ENCODE measurements at regions not wholly inside any gene's neighbourhood (a gene's known extent, or its start where the extent isn't known, plus 50 kb on each side); places are given as distances from the start of the nearest gene placed in this dataset.

DNA sequence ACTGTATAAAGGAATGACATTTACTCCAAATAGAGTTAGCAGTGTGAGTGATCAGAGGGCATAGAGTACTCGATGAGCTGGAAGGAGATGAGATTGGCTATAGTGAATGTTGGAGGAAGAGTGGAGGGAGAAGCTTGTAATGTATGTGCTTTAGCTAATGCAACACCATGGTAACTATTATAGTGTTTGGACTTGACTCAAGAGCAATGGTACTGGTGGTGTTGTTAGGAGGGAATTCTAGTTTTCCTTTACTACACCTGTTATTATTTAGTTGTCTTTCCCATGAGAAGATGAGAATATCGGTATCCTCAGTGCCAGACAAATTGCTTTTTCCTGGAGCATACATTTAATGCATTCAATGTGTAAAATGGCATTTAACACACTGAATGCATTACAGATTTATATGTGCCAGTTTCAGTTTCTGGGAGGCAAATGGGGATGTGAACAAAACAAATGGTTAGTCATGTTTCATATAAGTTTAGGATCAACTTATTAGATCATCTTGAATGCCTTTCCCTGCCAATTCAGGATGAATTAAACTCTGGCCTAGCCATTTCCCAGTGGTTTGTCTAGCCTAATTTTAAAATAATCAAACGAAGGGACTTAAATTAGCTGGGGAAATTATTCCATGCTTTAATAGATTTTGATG, 291.1 kb upstream of the ADAMTS5 start:
- no peak for DNase-seq

DNA sequence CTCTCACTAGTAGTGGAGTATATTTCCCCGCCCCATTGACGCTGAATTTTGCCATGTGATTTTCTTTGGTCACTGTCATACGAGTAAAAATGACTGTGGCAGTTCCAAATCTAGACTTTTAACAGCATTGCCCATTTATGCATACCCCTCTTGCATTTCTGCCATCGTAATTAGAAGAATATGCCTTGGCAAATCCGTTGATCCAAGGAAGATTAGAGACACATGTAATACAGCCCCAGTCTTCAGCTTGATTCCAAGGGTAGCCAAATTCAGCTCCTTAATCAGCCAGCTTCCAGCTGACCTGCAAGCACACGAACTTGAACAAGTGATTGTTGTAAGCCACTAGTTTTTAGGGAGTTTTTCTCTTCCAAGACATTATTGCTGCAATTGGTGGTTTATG, 290.3 kb upstream of the ADAMTS5 start:
- DNase-seq, result no peak

- no peak for DNase-seq
Measured at GRCh38 chr21:27251752-27252151, 284.9 kb upstream of the ADAMTS5 start.

DNA sequence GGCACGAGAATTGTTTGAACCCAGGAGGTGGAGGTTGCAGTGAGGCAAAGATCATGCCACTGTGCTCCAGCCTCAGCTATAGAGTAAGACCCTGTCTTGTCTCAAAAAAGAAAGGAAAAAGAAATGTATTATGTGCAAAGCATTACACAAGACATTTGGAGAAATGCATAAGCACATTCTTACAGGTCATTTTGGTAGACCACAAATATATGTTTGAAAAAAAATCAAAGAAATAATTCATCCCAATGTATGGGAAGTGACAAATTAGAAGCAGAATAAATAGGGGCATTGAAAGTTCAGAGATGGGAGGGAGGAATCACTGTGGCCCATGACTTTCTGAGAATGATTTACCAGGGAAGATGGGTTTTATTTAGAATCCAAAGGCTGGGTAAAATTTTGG, 283.5 kb upstream of the ADAMTS5 start:
- DNase-seq, result no peak

DNA sequence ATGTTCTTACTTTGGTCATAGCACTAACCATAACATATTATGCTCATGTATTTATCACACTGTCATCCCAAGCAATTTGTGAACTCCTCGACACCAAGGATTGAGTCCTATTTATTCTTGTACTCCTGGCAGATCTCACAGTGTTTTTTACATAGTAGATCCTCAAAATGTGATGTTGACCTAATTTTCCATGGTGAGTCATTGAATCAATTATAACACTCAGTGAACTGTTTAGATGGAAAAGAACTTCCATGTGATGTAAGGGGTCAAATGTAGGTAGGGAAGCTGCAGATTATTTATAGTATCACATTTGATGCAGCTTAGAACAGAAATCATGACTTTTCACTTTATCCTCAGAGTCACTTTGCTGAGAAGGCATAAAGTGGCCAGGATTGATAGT, 281.9 kb upstream of the ADAMTS5 start:
- DNase-seq, result no peak

DNA sequence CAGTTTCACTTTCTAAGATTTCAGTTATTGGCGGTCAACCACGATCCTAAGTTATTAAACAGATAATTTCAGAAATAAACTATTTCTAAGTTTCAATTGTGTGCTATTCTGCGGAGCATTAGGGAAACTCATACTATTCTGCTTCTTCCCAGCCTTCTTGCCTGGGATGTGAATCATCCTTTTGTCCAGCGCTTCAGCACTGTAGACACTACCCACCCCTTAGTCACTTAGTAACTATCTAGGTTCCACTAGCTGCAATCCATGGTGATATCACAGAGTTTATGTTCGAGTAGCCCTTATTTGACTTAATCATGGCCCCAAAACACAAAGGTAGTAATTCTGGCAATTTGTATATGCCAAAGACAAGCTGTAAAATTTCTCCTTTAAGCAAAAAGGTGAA, 279.9 kb upstream of the ADAMTS5 start:
- no peak for DNase-seq

DNA sequence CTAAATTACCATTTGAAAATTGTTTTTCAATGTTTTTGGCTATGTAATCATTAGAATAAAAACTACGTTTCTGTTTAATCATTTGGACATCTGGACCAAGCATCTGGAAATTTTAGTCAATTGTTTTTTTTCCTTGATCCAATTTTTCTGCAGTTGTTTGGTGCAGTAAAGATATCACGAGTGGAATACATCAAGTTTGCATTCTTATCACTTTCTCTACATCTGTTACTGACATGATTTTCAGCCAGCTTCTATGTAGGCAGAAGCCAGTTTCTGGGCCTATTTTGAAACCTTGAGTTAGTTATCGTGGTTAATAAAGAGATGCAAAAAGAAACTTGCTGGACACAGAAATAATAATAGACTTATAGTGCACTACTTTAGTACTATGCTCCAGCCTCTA, 277.9 kb upstream of the ADAMTS5 start:
- DNase-seq, result no peak

DNA sequence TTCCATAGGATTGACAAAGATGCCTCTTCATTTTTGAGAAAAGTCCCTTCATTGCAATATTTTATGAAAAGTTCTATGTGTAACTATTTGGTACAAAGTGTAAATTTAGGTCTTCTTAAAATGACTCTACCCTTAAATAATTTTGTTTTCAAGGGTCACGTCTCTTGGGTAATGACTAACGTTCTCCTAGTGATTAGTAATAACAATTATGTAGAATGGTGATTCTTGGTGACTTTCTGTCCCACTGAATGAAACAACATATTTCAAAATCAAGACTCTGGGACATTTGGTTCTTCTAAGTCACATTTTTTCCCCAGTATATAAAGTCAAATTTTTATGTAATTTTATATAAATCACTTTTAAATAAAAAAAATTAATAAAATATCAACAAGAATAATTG, 277.5 kb upstream of the ADAMTS5 start:
- DNase-seq, result no peak

- no peak for DNase-seq
Measured at GRCh38 chr21:27240839-27241238, 274.0 kb upstream of the ADAMTS5 start.

- DNase-seq, result no peak
Measured at GRCh38 chr21:27233514-27234115, 266.7 kb upstream of the ADAMTS5 start.

DNA sequence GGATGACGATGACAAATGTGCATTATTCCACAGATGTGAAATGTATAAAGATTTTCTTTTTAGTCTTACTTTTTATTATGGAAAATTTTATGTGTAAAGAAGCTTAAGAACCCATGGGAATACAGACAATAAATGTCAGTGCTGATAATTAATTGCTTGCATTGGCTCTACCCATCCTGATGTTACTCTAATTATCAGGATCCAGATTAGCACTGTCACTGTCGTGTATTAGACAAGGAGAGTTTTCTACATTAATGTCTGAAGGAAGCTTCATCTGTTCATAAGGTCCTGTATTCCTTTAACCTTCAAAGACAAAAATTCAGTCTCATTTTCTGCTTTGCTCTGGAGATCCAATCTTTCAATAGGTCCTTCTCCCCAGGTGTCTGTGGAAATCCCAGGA, 259.1 kb upstream of the ADAMTS5 start:
- DNase-seq, result no peak

DNA sequence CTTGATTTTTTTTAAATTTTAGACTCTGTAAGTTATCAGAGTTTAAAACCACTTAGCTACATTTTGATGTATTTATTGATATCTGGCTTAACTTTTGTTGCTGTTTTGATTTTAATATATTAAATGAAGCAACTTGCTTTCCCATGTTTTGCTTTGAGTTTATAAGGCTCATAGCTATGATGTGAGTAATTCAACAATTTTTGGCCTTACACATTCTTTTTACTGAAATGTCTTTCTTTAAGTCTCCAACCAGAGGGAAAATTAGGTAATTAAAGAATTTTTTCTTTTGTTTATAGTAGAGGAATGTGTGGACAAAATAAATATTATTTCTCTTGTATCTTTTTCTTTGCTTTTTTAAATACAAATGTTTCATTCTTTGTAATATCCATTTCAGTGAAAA, 258.3 kb upstream of the ADAMTS5 start:
- no peak for DNase-seq

- DNase-seq, result no peak
Measured at GRCh38 chr21:27224169-27224568, 257.3 kb upstream of the ADAMTS5 start.

DNA sequence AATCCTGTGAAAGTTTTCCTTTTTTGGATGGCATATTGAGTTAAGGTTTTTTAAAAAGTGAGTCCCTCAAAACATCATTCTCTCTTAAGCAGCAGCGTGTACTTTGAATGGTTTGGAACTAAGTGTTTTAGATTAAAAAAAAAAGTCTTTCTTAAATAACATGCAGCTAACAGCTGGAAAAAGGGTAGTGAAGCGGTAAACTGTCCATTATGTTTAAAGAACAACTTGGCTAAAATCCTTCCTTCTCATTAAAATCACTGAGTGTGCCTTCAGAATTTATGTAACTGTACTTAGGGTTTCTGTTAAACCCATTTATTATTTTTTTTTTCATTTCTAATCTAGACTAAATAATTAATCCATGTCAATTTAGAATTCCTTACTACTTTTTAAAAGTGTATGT, 254.2 kb upstream of the ADAMTS5 start:
- no peak for DNase-seq

GRCh38 chr21:27220416-27220815, 253.5 kb upstream of the ADAMTS5 start:
- DNase-seq, result no peak

GRCh38 chr21:27219068-27219467, 252.2 kb upstream of the ADAMTS5 start:
- DNase-seq, result no peak

DNA sequence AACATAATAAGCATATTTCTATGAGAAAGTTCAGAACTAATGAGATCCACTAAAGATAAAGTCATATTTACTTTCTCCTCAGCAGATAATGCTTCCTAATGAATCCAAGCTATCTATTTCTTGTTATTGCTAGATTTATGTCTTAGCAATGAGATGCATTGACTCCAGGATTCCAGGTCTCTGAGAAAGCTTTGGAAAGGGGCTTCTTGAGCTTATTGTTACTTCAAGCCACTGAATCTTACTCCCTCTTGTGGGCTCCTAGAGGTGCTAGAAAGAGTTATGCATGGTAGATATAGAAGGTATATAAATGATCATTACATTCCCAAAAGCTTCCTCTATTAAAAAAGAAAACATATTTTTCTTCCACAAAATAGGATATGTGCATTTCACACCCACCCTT, 246.4 kb upstream of the ADAMTS5 start:
- no peak for DNase-seq

GRCh38 chr21:27212441-27212840, 245.6 kb upstream of the ADAMTS5 start:
- no peak for DNase-seq

- no peak for DNase-seq
Measured at GRCh38 chr21:27209546-27209945, 242.7 kb upstream of the ADAMTS5 start.

- no peak for DNase-seq
Measured at GRCh38 chr21:27206368-27206982, 239.6 kb upstream of the ADAMTS5 start.

DNA sequence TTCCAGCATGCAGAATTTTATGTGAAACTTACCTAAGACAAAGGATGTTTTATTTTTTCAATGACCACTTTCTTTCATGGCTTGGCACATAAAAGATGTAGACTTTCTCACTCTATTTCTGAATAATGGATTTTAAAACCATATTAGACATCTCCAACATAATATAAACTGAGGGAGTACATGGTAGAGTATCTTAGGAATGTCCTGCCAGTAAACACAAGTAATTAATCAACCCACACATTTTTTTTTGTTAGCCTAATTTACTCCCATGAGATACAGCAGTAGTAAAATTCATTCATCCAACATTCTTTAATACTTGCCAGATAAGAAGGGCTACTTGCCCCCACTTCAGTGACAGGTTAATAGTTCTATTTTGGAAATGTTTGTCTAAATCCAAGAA, 235.4 kb upstream of the ADAMTS5 start:
- DNase-seq, result no peak

DNA sequence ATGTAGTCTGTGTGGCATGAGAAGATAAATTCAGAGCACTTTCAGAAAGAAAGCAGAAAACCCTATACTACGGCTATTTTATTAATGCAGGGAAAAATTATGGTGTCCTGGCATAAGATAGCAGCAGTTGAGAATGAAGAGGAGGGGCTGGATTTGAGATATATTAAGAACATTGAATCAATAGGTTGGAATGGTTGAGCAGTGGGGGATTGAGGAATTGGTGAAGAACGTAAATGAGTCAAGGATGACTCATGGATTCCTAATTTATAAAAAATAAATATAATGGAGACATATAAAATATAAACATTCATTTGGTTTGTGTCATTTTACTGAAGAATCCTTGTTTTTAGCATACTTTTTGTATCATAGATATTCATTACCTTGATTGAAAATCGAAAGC, 234.3 kb upstream of the ADAMTS5 start:
- no peak for DNase-seq

DNA sequence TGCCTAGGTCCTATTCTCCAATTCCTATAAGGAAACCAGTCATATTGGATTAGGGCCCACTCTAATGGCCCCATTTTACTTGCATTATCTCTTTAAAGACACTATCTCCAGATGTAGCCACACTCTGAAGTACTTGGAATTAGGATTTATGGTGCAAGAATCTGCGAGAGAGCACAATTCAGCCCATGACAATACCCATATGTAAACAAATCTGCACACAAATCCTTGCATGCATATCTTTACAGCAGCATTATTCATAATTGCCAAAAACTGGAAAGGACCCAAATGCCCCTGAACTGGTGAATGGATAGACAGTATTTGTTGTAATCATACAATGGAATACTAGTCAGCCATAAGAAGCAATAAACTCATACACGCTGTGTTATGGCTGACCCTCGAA, 229.8 kb upstream of the ADAMTS5 start:
- DNase-seq, result no peak

DNA sequence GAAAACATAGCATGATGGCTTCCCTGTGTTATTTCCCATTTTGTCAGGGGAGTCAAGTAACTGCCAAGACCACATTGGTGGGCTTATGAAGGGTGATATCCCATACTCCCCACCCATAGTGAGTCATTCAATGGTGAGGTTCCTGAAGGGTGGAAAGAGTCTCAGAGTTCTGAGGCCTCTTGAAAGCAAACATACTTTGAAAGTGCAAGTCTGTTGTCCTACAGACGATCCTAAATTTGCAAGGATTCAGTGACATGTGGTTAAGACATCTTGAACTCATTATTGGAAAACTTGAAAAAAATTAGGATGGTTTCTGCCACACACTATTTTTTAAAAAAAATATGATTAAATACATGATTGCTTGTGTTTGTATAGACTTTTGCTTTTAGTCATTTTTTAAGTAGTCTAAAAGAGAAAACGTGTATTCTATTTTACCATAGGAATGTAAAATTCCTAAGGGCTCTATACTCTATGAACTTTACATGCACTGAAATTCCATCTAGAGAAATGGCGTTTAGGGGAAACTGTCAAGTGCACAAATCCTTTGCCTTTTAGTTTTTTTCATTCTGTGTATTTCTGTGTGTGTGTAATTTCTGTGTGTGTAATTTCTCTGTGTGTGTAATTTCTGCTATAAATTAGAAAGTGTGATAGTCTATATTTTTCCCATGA, 225.5 kb upstream of the ADAMTS5 start:
- DNase-seq, result no peak

All from activated effector memory CD4-positive, alpha-beta T cell treated with anti-CD3 and anti-CD28 coated beads, Interleukin-2, amount 50 U/mL, for 16 hours (primary cell).